NCI-H526 (cell line): ENCODE measurements at regions not wholly inside any gene's neighbourhood (a gene's known extent, or its start where the extent isn't known, plus 50 kb on each side); places are given as distances from the start of the nearest gene placed in this dataset.
A peak's percentile ranks its signal among the peaks of the same experiment; 100 is the strongest.

Source experiments
- DNase-seq, 2 experiments: peaks; one replicate each; lab custom pipeline; 2025; lab: John Stamatoyannopoulos, UW

DNA sequence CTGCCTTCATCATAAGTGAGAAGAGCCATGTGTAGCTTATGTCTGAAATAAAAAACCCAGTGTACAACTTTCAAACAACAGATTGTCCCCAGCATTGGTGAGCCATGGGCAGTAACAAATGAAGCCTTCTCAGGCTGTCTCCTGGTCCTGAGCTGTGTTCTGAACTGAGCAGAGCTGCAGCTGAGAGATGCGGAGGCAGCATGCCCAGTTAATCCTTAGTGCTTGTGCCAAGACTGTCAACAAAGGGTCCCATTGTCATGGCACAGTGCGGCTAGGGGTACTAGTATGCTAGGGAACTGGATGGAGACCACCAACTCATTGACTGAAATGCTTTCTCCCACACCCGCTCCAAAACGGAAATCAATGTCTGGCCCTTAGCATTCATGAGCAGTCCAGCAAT lies 154.3 kb downstream of the RMST start:
- no peak for DNase-seq

GRCh38 chr12:97628962-97629361 lies 166.4 kb downstream of the RMST start:
- DNase-seq, result no peak

GRCh38 chr12:97629382-97629781 lies 166.8 kb downstream of the RMST start:
- no peak for DNase-seq

- DNase-seq, result no peak
Measured at GRCh38 chr12:97630356-97630755, 167.8 kb downstream of the RMST start.

GRCh38 chr12:97630875-97631274 lies 168.3 kb downstream of the RMST start:
- no peak for DNase-seq

DNA sequence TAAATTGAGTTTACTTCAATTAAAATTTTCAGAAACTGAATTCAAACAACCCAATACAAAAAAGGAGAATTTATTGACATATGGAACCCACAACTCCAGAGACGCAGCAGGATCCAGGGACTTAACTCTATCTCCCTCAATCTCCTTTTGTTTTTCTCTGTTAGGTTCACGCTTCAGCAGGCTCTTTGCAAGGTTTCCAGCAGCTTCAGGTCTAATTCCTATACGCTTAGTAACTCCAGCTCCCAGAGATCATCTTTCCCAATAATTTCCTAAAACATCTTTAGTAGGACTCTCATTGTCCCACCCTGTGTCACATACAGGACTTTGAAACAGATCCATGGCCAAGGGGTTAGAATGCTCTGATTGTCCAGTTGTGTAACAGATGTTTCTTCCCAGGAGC lies 175.2 kb downstream of the RMST start:
- DNase-seq, result no peak

DNA sequence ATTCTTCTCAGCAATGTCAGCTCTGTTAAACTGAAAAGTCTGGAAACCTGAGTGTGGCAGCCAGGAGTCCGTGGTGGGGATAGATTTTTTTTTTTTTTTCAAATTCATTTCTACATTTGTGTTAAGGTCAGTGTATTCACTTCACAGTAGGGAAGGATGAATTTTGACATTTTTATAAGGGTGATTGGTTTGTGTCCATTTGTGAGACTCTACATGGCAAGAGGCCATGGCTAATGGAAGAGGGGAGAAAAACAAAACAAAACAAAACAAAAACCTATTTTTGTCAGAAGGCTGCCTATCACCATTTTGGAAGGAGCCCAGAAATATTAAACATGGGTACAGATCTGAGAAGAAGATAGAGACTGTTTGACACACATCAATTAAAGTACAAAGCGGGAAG lies 176.1 kb downstream of the RMST start:
- no peak for DNase-seq

DNA sequence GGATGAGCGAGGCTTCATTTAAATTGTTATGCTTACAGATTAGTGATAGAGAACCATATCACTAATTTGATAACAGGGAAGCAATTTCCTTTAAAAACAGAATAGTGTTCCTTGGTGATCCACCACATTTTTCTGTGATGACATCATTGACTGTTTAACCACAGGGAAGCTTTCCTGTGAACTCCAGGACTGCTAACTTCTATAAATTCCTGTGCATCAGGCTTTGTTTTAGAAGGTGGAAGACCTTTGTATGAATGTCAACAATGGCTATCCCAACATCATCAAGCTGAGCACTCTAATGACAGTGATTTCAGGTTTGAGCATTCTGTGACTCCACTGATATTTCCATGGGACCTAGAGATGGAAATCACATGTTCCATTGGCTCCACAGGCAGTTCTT lies 177.1 kb downstream of the RMST start:
- DNase-seq, result no peak

- DNase-seq, result no peak
Measured at GRCh38 chr12:97640826-97641225, 178.2 kb downstream of the RMST start.

DNA sequence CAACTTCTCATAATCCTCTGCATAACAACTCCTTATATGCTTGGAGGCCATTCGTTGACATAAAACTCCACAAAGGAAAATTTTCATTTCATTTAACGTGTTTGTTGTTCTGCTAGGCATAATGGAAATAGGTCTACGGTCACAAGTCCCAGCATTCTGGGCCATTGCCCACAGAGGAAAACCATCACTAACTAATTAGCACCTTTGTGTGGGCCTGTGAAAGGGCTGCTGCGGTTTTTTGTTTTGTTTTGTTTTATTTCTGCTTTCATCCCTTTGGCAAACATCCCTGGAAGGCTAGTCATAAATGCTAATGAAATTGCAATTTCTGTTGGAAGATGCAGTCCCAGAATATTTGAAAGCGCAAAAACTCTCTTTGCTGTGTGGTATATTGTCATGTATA lies 180.3 kb downstream of the RMST start:
- no peak for DNase-seq

- DNase-seq, result peak in 1 of 2 experiments; percentile 44
Measured at GRCh38 chr12:97643924-97644323, 181.3 kb downstream of the RMST start.

DNA sequence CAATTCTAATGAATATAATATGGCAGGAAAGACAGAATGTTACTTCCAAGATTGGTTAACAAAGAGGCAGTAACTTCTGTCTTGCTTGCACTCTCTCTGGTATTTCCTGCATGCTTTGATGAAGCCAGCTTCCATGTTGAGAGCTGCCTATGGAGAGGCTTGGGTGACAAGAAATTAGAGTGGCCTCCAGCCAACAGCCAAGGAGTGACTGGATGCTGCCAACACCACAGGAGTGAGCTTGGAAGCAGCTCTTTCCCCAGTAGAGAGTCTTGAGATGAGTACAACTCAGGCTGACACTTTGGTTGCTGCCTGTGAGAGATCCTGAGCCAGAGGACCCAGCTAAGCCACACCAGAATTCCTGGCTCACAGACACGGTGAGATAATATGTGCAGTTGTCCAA lies 183.1 kb downstream of the RMST start:
- no peak for DNase-seq

GRCh38 chr12:97647142-97647541 lies 184.5 kb downstream of the RMST start:
- no peak for DNase-seq

GRCh38 chr12:97650242-97650641 lies 187.6 kb downstream of the RMST start:
- DNase-seq, result no peak

- peak in 1 of 2 experiments; percentile 16 for DNase-seq
Measured at GRCh38 chr12:97656548-97656947, 193.9 kb downstream of the RMST start.

GRCh38 chr12:97659117-97659880 lies 196.7 kb downstream of the RMST start:
- DNase-seq, result no peak

- DNase-seq, result no peak
Measured at GRCh38 chr12:97666263-97666662, 203.7 kb downstream of the RMST start.

DNA sequence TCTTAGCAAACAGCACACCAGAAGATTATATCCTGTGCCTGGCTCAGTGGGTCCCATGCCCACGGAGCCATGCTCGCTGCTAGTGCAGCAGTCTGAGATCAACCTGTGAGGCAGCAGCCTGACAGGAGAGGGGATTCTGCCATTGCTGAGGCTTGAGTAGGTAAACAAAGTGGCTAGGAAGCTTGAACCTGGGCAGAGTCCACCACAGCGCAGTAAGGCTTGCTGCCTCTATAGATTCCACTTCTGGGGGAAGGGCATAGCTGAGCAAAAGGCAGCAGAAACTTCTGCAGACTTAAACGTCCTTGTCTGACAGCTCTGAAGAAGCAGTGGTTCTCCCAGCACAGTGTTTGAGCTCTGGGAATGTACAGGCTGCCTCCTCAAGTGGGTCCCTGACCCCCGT lies 210.3 kb downstream of the RMST start:
- DNase-seq, result no peak

DNA sequence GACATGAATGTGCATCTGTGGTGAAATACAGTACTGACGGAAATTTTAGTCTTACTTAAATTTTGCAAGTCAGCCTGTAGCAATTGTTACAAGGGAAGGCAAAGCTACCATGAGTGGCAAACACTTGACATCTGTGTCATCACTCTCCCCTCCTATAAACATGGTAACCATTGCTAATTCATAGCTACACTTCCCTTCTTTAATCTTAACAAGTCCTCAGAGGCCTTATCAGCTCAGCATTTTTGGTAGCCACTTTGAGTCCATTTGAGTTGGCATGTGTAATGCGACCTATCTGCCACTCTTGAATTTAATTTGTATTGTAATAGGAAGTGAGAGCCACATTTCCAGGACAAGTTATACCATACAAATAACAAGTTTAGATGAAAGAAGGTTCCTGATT lies 218.1 kb downstream of the RMST start:
- DNase-seq, result no peak

GRCh38 chr12:97681612-97682504 lies 219.3 kb downstream of the RMST start:
- no peak for DNase-seq

DNA sequence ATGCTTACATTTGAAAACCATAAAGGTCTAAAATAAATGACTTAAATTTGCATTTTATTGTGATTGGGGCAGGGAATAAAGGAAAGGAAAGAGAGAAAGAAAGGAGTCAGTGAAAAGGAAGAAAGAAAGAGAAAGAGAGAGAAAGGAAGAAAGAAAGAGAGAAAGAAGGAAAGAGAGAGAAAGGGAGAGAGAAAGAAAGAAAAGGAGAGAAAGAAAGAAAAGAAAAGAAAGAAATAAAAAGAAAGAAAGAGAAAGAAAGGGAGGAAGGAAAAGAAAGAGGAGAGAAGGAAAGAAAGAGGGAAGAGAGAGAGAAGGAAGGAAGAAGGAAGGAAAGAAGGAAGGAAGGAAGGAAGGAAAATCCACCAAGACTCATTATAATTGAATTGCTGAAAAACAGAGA lies 222.8 kb downstream of the RMST start:
- no peak for DNase-seq

DNA sequence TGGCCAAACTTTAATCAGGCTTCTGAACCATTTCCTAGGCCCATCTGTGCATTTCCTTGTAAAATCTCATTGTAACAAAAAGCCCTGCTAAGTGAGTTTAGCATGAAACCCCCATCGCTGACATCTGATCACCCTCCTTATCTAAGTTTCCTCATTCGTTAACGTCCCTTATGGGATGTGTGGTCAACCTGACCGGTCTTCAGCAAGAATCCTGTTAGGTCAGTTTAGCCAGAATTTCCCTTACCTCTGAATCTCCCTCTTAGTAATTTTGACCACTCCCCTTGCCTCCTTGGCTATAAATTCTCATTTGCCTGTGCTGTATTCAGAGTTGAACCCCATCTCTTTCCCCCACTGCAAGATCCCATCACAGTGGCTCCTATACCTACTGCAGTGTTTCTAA lies 239.3 kb downstream of the RMST start:
- DNase-seq, result no peak

DNA sequence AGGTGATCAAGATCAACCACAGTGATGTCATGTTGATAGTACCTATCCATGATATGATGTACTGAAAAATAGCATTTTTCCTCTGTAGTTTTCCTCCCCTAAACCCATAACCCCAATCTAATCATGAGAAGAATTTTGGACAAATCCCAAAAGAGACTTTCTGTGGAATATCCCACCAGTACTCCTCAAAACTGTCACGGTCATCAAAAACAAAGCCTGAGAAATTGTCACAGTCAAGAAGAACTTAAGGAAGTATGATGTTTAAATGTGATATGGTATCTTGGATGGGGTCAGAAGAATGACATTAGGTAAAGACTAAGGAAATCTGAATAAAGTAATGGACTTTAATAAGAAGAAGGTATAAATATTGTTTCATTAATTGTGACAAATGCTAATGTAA lies 248.8 kb downstream of the RMST start:
- DNase-seq, result no peak
